ENCODE measurements at regions not wholly inside any gene's neighbourhood (a gene's known extent, or its start where the extent isn't known, plus 50 kb on each side); places are given as distances from the start of the nearest gene placed in this dataset.

DNA sequence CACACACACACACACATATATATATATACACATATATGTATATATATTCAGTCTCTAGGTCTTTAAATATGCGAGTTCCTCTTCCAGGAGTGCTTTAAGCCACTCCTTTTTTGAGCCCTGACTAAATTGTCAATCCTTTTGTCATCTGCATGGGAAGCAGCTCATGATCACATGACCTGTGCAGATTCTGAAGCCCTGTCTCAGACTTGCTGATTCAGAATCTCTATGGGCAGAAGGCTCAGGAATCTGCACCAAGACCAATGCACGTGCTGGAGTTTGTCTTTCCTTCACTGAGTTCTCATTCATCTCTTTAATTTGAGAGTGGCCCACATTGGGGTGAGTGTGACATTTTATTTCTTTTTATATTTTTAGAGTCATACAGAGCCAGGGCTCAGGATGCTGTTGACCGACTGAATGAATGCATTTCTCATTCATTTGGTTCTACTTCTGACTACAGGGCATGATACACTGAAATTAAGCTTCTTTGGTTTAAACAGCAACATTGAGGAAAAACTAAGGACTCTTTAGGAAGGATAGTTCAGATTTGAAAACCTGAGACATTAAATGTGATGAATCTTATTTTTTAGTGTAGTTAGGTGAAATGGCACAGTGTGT, 307.5 kb downstream of the EDEM1 start:
- FAIRE-seq (no peak), DNase-seq (ENCODE audit: low spot score) (no peak), ATAC-seq (no peak)
- intact Hi-C loops (cut with micrococcal nuclease; ENCODE audit: unreplicated experiment) (no loop called here), in situ Hi-C loops (cut with HindIII; ENCODE audit: extremely low pct_ligation_motif_present, low pct_unique_long_range_greater_than_20kb) (no loop called here)
- H3K27ac ChIP-seq (ENCODE audit: extremely low read length, insufficient read depth, low read length) = no peak overlapping the region
- H3K27me3 ChIP-seq (ENCODE audit: control insufficient read depth in 1 of 2, insufficient read depth in 2 of 2, low read length in 2 of 2) = no peaks in the 10 kb centered on the region
- POLR2A ChIA-PET = no interaction called here
- no peaks in the 10 kb centered on the region for H3K9me3 ChIP-seq (ENCODE audit: low read length)
- no peak overlapping the region for H3K9ac ChIP-seq (ENCODE audit: insufficient read depth, low read depth, low read length)
- H2AFZ ChIP-seq (ENCODE audit: low read length) = no peak overlapping the region
- CTCF ChIA-PET (ENCODE audit: low intra/inter-chr PET ratio, low total read pairs) = no interaction called here
- no peak overlapping the region for H3K4me3 ChIP-seq (replicated peaks in 1 of 3; ENCODE audit: insufficient read depth in 1 of 3, low read depth in 2 of 3, low read length in 3 of 3)
- no peak overlapping the region for H3K4me2 ChIP-seq (ENCODE audit: low read depth, low read length)
- H3K4me1 ChIP-seq (ENCODE audit: insufficient read depth, low read length) = no peaks in the 10 kb centered on the region
- WGBS (ENCODE audit: low lambda C conversion rate) = no CpG with 5 or more reads among the region's 3 CpGs
- BruUV-seq (replicated peaks) = no TSS peak
- H3K79me2 ChIP-seq (ENCODE audit: insufficient read depth, low read length) = no peaks in the 10 kb centered on the region
- H3K36me3 ChIP-seq (replicated peaks in 1 of 2; ENCODE audit: control insufficient read depth in 1 of 2, insufficient read depth in 2 of 2, low read length in 2 of 2) = no peaks in the 10 kb centered on the region
- H4K20me1 ChIP-seq (ENCODE audit: insufficient read depth, low read length) = no peaks in the 10 kb centered on the region
- TF ChIP-seq ZNF432 (CRISPR knock-in tag; IDR thresholded peaks at IDR 0.05; ENCODE audit: borderline replicate concordance) = no peak
- TF ChIP-seq NFE2L2 (IDR thresholded peaks at IDR 0.05; ENCODE audit: low read length) = no peak
- TF ChIP-seq RARG (CRISPR knock-in tag; IDR thresholded peaks at IDR 0.05; ENCODE audit: low read depth) = no peak
- TF ChIP-seq GPN1 (CRISPR knock-in tag; IDR thresholded peaks at IDR 0.05; ENCODE audit: borderline replicate concordance) = no peak
- no peak for TF ChIP-seq ZNF678 (CRISPR knock-in tag; IDR thresholded peaks at IDR 0.05)
- TF ChIP-seq JDP2 (CRISPR knock-in tag; IDR thresholded peaks at IDR 0.05; ENCODE audit: borderline replicate concordance) = no peak
- TF ChIP-seq, protein P1, sequence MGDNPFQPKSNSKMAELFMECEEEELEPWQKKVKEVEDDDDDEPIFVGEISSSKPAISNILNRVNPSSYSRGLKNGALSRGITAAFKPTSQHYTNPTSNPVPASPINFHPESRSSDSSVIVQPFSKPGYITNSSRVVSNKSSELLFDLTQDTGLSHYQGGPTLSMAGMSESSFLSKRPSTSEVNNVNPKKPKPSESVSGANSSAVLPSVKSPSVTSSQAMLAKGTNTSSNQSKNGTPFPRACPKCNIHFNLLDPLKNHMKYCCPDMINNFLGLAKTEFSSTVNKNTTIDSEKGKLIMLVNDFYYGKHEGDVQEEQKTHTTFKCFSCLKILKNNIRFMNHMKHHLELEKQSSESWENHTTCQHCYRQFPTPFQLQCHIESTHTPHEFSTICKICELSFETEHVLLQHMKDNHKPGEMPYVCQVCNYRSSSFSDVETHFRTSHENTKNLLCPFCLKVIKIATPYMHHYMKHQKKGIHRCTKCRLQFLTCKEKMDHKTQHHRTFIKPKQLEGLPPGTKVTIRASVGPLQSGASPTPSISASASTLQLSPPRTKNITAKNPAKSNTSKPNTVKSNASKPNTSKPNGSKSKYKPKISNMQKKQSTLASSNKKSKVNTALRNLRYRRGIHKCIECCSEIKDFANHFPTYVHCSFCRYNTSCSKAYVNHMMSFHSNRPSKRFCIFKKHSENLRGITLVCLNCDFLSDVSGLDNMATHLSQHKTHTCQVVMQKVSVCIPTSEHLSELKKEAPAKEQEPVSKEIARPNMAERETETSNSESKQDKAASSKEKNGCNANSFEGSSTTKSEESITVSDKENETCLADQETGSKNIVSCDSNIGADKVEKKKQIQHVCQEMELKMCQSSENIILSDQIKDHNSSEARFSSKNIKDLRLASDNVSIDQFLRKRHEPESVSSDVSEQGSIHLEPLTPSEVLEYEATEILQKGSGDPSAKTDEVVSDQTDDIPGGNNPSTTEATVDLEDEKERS (CRISPR knock-in tag; IDR thresholded peaks at IDR 0.05) = no peak
- TF ChIP-seq, protein P2, sequence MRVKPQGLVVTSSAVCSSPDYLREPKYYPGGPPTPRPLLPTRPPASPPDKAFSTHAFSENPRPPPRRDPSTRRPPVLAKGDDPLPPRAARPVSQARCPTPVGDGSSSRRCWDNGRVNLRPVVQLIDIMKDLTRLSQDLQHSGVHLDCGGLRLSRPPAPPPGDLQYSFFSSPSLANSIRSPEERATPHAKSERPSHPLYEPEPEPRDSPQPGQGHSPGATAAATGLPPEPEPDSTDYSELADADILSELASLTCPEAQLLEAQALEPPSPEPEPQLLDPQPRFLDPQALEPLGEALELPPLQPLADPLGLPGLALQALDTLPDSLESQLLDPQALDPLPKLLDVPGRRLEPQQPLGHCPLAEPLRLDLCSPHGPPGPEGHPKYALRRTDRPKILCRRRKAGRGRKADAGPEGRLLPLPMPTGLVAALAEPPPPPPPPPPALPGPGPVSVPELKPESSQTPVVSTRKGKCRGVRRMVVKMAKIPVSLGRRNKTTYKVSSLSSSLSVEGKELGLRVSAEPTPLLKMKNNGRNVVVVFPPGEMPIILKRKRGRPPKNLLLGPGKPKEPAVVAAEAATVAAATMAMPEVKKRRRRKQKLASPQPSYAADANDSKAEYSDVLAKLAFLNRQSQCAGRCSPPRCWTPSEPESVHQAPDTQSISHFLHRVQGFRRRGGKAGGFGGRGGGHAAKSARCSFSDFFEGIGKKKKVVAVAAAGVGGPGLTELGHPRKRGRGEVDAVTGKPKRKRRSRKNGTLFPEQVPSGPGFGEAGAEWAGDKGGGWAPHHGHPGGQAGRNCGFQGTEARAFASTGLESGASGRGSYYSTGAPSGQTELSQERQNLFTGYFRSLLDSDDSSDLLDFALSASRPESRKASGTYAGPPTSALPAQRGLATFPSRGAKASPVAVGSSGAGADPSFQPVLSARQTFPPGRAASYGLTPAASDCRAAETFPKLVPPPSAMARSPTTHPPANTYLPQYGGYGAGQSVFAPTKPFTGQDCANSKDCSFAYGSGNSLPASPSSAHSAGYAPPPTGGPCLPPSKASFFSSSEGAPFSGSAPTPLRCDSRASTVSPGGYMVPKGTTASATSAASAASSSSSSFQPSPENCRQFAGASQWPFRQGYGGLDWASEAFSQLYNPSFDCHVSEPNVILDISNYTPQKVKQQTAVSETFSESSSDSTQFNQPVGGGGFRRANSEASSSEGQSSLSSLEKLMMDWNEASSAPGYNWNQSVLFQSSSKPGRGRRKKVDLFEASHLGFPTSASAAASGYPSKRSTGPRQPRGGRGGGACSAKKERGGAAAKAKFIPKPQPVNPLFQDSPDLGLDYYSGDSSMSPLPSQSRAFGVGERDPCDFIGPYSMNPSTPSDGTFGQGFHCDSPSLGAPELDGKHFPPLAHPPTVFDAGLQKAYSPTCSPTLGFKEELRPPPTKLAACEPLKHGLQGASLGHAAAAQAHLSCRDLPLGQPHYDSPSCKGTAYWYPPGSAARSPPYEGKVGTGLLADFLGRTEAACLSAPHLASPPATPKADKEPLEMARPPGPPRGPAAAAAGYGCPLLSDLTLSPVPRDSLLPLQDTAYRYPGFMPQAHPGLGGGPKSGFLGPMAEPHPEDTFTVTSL (CRISPR knock-in tag; IDR thresholded peaks at IDR 0.05; ENCODE audit: borderline replicate concordance) = no peak
- TF ChIP-seq ZEB1 (IDR thresholded peaks at IDR 0.05; ENCODE audit: insufficient replicate concordance, low read depth) = no peak
- TF ChIP-seq, protein P3, sequence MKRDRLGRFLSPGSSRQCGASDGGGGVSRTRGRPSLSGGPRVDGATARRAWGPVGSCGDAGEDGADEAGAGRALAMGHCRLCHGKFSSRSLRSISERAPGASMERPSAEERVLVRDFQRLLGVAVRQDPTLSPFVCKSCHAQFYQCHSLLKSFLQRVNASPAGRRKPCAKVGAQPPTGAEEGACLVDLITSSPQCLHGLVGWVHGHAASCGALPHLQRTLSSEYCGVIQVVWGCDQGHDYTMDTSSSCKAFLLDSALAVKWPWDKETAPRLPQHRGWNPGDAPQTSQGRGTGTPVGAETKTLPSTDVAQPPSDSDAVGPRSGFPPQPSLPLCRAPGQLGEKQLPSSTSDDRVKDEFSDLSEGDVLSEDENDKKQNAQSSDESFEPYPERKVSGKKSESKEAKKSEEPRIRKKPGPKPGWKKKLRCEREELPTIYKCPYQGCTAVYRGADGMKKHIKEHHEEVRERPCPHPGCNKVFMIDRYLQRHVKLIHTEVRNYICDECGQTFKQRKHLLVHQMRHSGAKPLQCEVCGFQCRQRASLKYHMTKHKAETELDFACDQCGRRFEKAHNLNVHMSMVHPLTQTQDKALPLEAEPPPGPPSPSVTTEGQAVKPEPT (CRISPR knock-in tag; IDR thresholded peaks at IDR 0.05; ENCODE audit: low read depth) = no peak
- no peak for TF ChIP-seq ZNF670 (CRISPR knock-in tag; IDR thresholded peaks at IDR 0.05; ENCODE audit: borderline replicate concordance)
